ENCODE measurements at regions not wholly inside any gene's neighbourhood (a gene's known extent, or its start where the extent isn't known, plus 50 kb on each side); places are given as distances from the start of the nearest gene placed in this dataset.

DNA sequence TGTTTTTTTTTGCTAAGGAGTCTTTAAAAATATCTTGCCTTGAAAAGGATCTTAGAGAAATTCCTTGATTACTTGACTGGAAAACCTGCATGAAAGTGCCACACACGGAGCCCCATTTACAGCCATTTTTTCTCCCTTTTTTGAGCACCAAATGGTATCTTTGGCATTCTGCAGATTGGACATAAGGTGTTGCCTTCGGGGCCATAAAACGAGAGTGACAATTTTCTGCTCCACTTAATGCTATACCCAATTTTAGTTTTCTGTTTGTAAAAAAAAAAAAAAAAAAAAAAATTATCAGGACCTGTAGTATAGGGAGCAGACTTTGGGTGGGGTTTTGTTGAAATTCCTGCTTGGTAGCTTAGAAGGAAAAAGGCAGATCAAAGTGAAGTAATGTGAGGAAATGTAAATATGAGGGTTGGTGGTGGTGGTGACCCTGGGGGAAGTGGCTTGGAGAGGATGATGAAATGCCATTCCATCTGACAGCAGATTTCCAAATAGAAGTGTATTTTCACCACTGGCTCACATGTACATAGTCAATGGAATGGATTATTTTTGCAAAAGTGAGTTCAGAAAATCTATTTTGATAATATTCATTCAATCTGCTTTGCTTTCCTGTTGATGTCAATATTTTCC is 212.1 kb upstream of the SOX4 start:
- no peak for DNase-seq

GRCh38 chr6:21382821-21383449 is 210.6 kb upstream of the SOX4 start:
- DNase-seq, result no peak

DNA sequence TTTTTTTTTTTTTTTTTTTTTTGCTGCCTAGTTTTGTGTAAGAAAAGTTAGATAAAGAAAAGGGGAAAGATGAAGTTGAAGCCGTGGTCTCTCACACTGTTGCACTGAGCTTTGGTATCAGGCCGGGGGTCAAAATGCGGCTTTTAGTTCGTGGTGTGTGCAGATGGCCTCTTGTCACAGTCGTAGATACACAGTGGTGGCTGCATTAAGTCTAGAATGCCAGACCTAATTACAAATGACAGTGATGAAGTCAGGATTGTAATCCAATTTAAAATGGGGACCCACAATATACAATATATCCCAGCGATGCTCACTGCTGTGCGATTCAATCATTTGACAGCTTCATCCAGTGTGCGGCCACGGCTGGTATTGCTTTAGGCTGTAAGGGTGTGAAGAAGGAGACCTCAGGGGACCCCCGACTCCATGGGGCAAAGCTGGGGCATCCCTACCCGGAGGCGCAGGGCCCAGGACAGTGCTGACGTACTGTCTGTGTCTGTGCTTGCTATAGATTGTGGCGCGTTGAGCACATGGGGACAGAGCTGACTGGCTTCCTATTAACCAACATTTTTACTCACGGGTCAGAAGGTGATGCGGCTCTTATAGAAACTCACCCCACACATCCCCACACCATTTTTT is 210.0 kb upstream of the SOX4 start:
- no peak for DNase-seq

DNA sequence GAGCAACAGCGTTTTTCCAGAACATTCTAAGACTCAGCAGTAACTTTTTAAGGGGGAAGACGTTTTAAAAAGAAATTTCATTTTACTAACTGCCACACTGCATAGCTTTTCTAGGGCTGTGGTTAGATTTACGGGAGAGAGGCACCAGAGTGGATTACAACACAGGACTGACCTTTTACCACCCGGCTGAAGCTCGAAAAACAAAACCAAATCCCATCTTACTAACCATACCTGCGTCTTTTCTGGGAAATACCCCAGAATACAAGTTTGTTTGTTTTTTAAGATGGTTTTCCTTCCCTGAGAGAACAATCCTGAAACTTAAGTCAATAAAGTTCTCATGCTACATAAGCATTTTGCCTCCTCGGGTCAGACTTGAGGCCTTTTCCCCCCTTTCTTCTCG is 209.3 kb upstream of the SOX4 start:
- no peak for DNase-seq

GRCh38 chr6:21386744-21387143 is 206.8 kb upstream of the SOX4 start:
- no peak for DNase-seq

DNA sequence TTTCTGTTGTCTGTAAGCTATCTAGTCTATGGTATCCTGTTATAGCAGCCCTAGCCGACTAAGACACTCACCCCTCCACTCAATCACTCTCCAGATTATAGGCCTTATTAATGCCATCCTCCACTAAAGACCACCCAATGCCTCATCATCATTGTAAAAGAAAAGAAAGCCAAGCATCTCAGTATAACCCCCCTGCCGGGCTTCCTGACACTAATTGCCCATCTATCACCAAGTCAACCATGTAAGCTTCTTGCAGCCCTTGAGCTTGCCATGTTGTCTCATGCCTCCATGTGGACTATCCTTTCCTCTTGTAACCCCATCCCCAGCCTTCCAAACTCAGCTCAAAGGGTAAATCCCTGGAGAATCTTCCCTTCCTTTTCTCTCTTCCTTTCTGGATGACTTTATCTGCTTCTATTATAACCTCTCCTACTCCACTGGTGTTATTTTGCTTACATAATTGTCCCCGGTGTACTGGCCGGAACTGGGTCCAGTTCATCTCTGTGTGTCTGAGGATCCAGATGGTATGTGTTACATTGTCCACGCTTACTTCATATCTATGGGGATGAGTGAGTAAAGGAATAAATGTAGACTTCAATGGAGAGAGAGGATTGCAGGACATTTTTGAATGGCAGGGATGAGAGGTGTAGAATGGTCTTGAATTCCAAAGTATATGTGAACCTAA is 202.9 kb upstream of the SOX4 start:
- DNase-seq, result no peak

DNA sequence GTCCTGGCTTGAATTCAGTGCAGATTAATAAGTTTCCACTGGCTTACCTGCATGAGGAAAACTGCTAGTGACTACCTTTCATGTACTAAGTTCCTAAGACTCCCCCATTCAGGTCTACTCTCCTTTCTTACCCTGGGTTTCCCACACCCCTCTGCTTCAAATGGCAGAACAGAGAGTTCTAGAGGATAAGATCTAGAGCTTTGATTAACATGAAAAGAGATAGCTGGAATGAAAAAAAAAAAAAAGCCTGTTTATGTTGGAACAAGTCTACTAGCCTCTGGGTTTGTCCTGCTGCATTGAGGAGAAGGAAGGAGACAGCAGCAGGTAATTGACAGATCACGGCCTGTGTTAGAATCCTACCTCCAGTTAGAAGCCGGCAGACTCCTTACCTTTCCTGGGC is 201.4 kb upstream of the SOX4 start:
- no peak for DNase-seq

DNA sequence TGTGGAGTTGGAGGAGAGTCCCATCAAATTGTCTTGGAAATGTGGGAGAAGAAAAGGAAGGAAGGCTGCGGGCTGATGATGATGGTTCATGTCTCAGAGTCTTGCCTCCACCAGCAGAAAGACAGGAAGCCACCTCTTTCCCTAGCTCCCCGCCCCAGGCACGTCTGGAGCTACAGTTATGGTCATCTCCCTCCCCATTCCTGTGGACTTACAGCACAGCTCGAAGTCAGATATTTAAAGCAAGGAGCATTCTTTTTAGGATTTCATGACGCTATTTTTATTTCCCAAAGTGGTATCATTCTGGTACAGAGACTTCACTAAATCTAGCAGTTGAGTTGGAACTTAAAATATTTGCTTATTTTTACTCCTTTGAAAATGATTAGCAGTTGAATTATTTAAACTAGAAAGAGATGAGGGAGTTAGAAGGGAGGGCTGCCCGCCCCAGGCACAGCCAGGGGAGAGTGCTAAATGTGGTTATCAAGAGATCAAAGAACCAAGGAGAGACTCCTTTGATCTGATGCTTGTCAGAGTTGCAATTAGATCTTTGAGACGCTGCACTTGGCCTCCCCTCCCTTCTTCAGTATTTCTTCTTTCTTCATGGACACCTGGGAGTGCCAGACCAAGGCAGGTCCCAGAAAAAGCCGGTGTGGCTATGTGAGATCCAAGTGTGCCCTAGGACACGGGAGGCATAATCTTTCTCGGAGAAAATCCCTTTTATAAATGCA is 199.9 kb upstream of the SOX4 start:
- no peak for DNase-seq

DNA sequence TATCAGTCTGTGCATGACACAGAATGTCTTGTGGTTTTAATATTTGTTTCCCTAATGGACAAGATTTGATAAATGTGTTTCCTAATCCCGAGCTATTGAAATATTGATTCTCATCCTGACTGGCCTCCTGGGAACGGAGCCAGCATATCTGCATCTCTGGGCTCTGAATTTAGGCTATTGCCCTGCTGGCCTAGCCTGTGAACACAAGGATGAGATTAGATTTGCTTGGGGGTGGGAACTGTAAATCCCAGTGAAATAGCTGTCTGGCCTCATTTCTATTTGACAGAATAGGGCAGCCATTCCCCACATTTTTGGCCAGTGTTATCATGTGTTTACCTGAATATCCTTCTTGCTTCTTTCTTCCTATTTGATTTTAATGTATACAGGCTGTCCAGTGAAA is 198.4 kb upstream of the SOX4 start:
- no peak for DNase-seq

DNA sequence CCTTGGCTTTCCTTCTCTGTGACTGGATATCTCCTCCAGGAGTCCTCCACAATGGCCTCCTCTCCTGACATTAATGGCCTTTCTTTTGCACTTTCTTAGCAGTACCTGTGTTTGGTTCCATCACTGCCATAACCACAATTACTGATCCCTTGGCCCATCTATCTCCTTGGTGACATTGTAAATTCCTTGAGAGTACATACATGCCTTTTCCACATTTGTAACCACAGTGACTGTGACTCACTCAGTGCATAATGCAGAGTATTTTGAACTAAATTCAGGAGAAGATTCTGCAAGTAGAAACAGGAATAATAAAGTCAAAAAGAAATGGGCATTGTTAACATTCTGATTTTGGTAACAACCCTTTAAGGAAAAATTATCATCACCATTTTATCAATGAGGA is 197.2 kb upstream of the SOX4 start:
- DNase-seq, result no peak

GRCh38 chr6:21398741-21399325 is 194.7 kb upstream of the SOX4 start:
- DNase-seq, result no peak

DNA sequence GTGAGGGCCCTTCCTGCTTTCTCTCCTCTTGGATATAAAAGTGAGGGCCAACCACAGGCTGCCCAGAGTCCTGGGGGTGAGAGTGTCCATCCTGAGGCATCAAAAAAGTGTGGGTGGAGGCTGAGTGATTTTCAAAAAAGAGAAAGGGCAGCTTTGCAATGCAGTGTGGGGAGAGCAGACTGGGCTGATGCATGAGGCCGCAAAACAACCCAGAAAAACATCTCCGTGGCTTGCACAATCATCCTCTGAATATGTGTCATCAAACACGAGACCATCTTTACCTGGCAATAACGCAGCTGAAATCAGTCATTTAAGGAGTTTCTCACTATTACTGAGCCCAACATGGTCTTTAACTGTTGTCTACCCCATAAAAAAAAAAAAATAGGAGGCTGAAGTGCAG is 191.2 kb upstream of the SOX4 start:
- no peak for DNase-seq

- no peak for DNase-seq
Observed at GRCh38 chr6:21404577-21404976, 189.0 kb upstream of the SOX4 start.

DNA sequence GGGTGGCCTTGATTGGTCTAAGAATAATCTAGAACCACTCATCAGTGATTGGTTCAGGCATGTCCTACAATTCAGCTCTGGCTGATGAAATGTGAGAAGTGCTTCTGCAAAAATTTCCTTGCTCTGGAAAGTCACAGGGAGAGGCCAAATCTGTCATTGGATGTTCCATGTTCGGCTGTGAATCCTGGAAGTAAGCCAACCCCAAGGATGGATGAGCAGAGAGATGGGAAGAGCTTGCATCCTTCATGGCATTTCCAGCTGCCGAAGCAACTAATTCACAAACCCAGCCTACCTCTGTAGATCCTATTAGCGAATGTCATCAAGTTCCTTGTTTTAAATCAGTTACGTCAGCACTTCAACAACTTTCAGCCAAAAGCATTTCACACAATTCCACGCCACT is 187.2 kb upstream of the SOX4 start:
- DNase-seq, result no peak

DNA sequence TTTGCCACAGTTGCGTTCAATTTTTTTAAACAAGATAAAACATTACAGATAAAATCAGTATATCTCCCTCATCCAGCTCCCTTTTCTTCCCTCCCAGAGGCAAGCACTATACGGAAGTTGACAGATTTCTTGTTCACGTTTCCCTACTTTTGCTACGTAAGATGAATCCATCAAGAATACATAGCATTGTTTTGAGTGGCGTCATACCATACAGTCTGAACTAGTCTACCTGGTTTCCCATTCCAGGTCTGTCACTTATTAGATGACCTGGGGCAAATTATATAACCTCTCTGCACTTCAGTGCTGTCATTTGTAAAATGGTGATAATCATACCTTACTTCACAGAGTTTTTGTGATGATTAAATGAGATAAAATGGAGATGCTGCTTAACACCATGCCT is 184.3 kb upstream of the SOX4 start:
- DNase-seq, result no peak

DNA sequence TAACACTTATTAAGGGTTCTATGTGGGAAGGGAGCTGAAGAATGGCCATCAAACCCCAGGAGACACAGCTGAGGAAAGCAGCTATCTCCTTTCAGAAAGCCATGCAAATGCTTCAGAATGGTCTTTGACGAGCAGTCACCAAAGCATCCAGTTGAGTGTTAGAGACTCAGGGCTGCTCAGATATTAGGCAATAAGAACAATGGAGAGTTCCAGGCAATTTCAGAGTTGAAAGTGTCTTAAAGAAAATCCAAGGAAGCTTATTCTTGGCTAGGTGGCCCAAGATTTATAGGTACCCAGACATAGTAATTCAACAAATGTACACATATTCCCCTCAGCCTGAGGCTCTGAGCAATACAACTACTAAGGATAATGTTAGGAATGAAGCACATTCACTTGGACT is 180.1 kb upstream of the SOX4 start:
- DNase-seq, result no peak

DNA sequence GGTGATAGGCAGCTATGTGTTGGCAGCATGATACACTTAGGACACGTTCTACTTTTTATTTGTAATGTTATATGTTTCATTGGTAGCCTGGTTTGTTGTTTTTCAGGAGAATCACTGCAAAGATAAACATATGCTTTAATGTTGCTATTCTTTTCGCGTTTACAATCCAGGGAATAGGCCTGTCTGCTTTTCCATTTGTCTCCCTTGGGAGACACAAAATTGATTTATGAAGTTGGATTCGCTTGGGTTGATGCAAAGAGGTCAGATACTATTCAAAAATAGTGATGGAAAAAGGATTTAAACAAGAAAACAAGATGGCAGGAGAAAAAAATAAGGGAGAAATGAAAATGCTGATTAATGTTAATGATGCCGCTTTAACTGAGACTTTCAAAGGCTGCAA is 179.5 kb upstream of the SOX4 start:
- no peak for DNase-seq

GRCh38 chr6:21420146-21420878 is 173.2 kb upstream of the SOX4 start:
- DNase-seq, result no peak

DNA sequence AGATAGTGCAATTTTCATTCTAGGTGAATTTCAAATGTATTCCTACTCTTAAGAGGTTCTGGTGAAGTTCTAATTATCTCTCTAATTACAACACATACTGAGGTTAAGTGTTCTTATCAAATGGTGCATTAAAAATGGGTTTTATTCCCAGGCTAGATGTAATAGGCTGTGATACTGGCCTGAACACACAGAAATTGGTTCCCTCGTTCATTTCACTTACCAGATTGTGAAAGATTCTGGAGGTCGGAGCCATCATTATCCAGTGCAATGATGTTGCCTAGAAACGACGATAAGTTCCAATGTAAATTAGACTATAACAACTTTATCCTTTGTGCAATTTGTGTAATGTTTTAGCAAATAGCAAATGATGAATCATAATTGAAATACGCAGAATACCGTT is 172.6 kb upstream of the SOX4 start:
- DNase-seq, result no peak

- DNase-seq, result no peak
Observed at GRCh38 chr6:21423106-21423854, 170.3 kb upstream of the SOX4 start.

GRCh38 chr6:21426841-21427490 is 166.6 kb upstream of the SOX4 start:
- DNase-seq, result no peak
